Astrocyte (in vitro differentiated cells and primary cell): ENCODE measurements at regions not wholly inside any gene's neighbourhood (a gene's known extent, or its start where the extent isn't known, plus 50 kb on each side); places are given as distances from the start of the nearest gene placed in this dataset.

Source experiments
- DNase-seq: peaks from one replicate; pipeline ENCODE4 v3.0.0-alpha.2; 2010; ENCODE audit warnings: low read depth
- FAIRE-seq: peaks from 2 replicates; lab custom pipeline; 2011; peaks lifted over from hg19 to GRCh38; lab: Jason Lieb, UNC
- H2AFZ ChIP-seq: 2 replicates; pipeline ENCODE4 v1.6.0; 2012; ENCODE audit warnings: low read depth, low read length, inconsistent platforms
- H3K27ac ChIP-seq: 2 replicates; pipeline ENCODE4 v1.5.1; 2011; ENCODE audit warnings: low read depth, low read length, inconsistent platforms
- H3K27me3 ChIP-seq: 2 replicates; pipeline ENCODE4 v1.6.0; 2011; ENCODE audit warnings: low read length, inconsistent platforms; ENCODE audit not compliant: insufficient read depth
- H3K36me3 ChIP-seq: 2 replicates; pipeline ENCODE4 v1.5.1; 2011; ENCODE audit warnings: low read length, inconsistent platforms; ENCODE audit not compliant: insufficient read depth
- H3K4me1 ChIP-seq: 2 replicates; pipeline ENCODE4 v1.5.1; 2011; ENCODE audit warnings: low read length, inconsistent platforms; ENCODE audit not compliant: insufficient read depth
- H3K4me2 ChIP-seq: 2 replicates; pipeline ENCODE4 v1.6.0; 2012; ENCODE audit warnings: low read length, inconsistent platforms
- H3K4me3 ChIP-seq: 2 replicates; pipeline ENCODE4 v1.5.1; 2011; ENCODE audit warnings: low read depth, mild to moderate bottlenecking, low read length, inconsistent platforms; ENCODE audit not compliant: insufficient read depth
- H3K79me2 ChIP-seq: 2 replicates; pipeline ENCODE4 v1.6.0; 2012; ENCODE audit warnings: mild to moderate bottlenecking, low read length, inconsistent platforms; ENCODE audit not compliant: insufficient read depth
- H3K9ac ChIP-seq: 2 replicates; pipeline ENCODE4 v1.6.0; 2012; ENCODE audit warnings: mild to moderate bottlenecking, low read length, inconsistent platforms
- H3K9me3 ChIP-seq: 2 replicates; pipeline ENCODE4 v1.5.1; 2012; ENCODE audit warnings: low read depth, mild to moderate bottlenecking, low read length, inconsistent platforms; ENCODE audit not compliant: insufficient read depth
- H4K20me1 ChIP-seq: 2 replicates; pipeline ENCODE4 v1.6.0; 2012; ENCODE audit warnings: low read length, inconsistent platforms; ENCODE audit not compliant: insufficient read depth
- H3K27ac Mint-ChIP-seq: one replicate; pipeline ENCODE4 v1.8.0; 2021; ENCODE audit warnings: mild to moderate bottlenecking, mixed read lengths; ENCODE audit not compliant: unreplicated experiment
- H3K27me3 Mint-ChIP-seq: one replicate; pipeline ENCODE4 v1.8.0; 2021; ENCODE audit warnings: low read depth, mixed read lengths; ENCODE audit not compliant: unreplicated experiment
- H3K36me3 Mint-ChIP-seq: one replicate; pipeline ENCODE4 v1.8.0; 2021; ENCODE audit warnings: low read depth, mixed read lengths; ENCODE audit not compliant: unreplicated experiment
- H3K4me1 Mint-ChIP-seq: one replicate; pipeline ENCODE4 v1.8.0; 2021; ENCODE audit warnings: low read depth, mixed read lengths; ENCODE audit not compliant: unreplicated experiment
- H3K4me3 Mint-ChIP-seq: one replicate; pipeline ENCODE4 v1.8.0; 2021; ENCODE audit warnings: mild to moderate bottlenecking, moderate library complexity, mixed read lengths; ENCODE audit not compliant: unreplicated experiment
- H3K9me3 Mint-ChIP-seq: one replicate; pipeline ENCODE4 v1.8.0; 2021; ENCODE audit warnings: mild to moderate bottlenecking, mixed read lengths; ENCODE audit not compliant: unreplicated experiment
- CTCF ChIP-seq: IDR thresholded peaks from 2 replicates; pipeline ENCODE4 v1.5.1; 2011; ENCODE audit warnings: low read depth, mild to moderate bottlenecking, inconsistent platforms, low read length, moderate library complexity; ENCODE audit not compliant: insufficient read depth
- EZH2 ChIP-seq: IDR thresholded peaks from 2 replicates; pipeline ENCODE4 v1.6.1; 2012; ENCODE audit warnings: mild to moderate bottlenecking, low read length, inconsistent platforms; ENCODE audit not compliant: insufficient read depth

GRCh38 chrX:82041034-82041433 lies 839.1 kb downstream of the SH3BGRL start:
- H3K4me3 ChIP-seq: no peak overlapping the region
- no peak overlapping the region for H3K4me2 ChIP-seq
- H3K9me3 ChIP-seq: no peaks in the 10 kb centered on the region
- no peaks in the 10 kb centered on the region for H3K36me3 ChIP-seq
- no peak for TF ChIP-seq EZH2
- no peaks in the 10 kb centered on the region for H3K79me2 ChIP-seq
- no peak for DNase-seq
- H3K9me3 Mint-ChIP-seq: no peaks in the 10 kb centered on the region
- no peak overlapping the region for H3K9ac ChIP-seq
- no peaks in the 10 kb centered on the region for H3K36me3 Mint-ChIP-seq
- no peaks in the 10 kb centered on the region for H3K27me3 Mint-ChIP-seq
- FAIRE-seq: peak; percentile 91
- H3K4me1 Mint-ChIP-seq: no peaks in the 10 kb centered on the region
- H3K27me3 ChIP-seq: no peaks in the 10 kb centered on the region
- no peaks in the 10 kb centered on the region for H3K4me1 ChIP-seq
- no peak overlapping the region for H3K27ac ChIP-seq
- no peak overlapping the region for H2AFZ ChIP-seq
- H3K27ac Mint-ChIP-seq: no peak overlapping the region
- H4K20me1 ChIP-seq: no peaks in the 10 kb centered on the region
- H3K4me3 Mint-ChIP-seq: no peak overlapping the region

- Mint-ChIP-seq H3K36me3 (no peaks in the 10 kb centered on the region), H3K9me3 (peaks cover 4% of the 10 kb centered on the region), H3K27me3 (no peaks in the 10 kb centered on the region), H3K27ac (no peak overlapping the region), H3K4me1 (no peaks in the 10 kb centered on the region), H3K4me3 (no peak overlapping the region)
- no peaks in the 10 kb centered on the region for H3K27me3 ChIP-seq
- H3K36me3 ChIP-seq: no peaks in the 10 kb centered on the region
- H3K4me1 ChIP-seq: no peaks in the 10 kb centered on the region
- DNase-seq: no peak
- no peak overlapping the region for H3K9ac ChIP-seq
- no peaks in the 10 kb centered on the region for H3K9me3 ChIP-seq
- FAIRE-seq: no peak
- no peak overlapping the region for H3K4me3 ChIP-seq
- H3K4me2 ChIP-seq: no peak overlapping the region
- no peaks in the 10 kb centered on the region for H4K20me1 ChIP-seq
- no peak overlapping the region for H2AFZ ChIP-seq
- TF ChIP-seq CTCF (no peak), EZH2 (no peak)
- H3K27ac ChIP-seq: no peak overlapping the region
- H3K79me2 ChIP-seq: no peaks in the 10 kb centered on the region
Measured at GRCh38 chrX:82058728-82059127, 856.8 kb downstream of the SH3BGRL start.

- Histone ChIP-seq H3K79me2 (no peaks in the 10 kb centered on the region), H3K4me1 (no peaks in the 10 kb centered on the region), H3K4me2 (no peak overlapping the region), H2AFZ (no peak overlapping the region), H3K27ac (no peak overlapping the region), H3K27me3 (no peaks in the 10 kb centered on the region), H4K20me1 (no peaks in the 10 kb centered on the region), H3K4me3 (no peak overlapping the region), H3K9ac (no peak overlapping the region), H3K9me3 (no peaks in the 10 kb centered on the region), H3K36me3 (no peaks in the 10 kb centered on the region)
- DNase-seq (no peak), FAIRE-seq (peak; percentile 32)
- H3K36me3 Mint-ChIP-seq: no peaks in the 10 kb centered on the region
- H3K4me3 Mint-ChIP-seq: no peak overlapping the region
- TF ChIP-seq CTCF (no peak), EZH2 (no peak)
- no peaks in the 10 kb centered on the region for H3K27me3 Mint-ChIP-seq
- H3K4me1 Mint-ChIP-seq: no peaks in the 10 kb centered on the region
- H3K9me3 Mint-ChIP-seq: no peaks in the 10 kb centered on the region
- H3K27ac Mint-ChIP-seq: no peak overlapping the region
Measured at GRCh38 chrX:82070948-82071347, 869.0 kb downstream of the SH3BGRL start.
